Smooth muscle cell (in vitro differentiated cells): ENCODE measurements at regions not wholly inside any gene's neighbourhood (a gene's known extent, or its start where the extent isn't known, plus 50 kb on each side); places are given as distances from the start of the nearest gene placed in this dataset.

Experiments
- DNase-seq: peaks from one replicate; lab custom pipeline; 2025; ENCODE audit not compliant: unreplicated experiment; lab: John Stamatoyannopoulos, UW
- H2AFZ ChIP-seq: fragments of 200-600 bp; sonication (generic); 2 replicates; pipeline ENCODE4 v1.6.0; 2016; ENCODE audit warnings: antibody characterized with exemption, low read depth, mild to moderate bottlenecking
- H3F3A ChIP-seq: fragments of 200-600 bp; sonication (generic); 2 replicates; pipeline ENCODE4 v1.6.0; 2017; ENCODE audit warnings: antibody characterized with exemption, low read depth
- H3K27ac ChIP-seq: fragments of 200-600 bp; sonication (generic); 2 replicates; pipeline ENCODE4 v1.5.1; 2016; ENCODE audit warnings: low read depth, mild to moderate bottlenecking
- H3K27me3 ChIP-seq: fragments of 200-600 bp; sonication (generic); 2 replicates; pipeline ENCODE4 v1.6.1; 2016; ENCODE audit warnings: low read depth, mild to moderate bottlenecking
- H3K36me3 ChIP-seq: fragments of 200-600 bp; sonication (generic); 2 replicates; pipeline ENCODE4 v1.5.1; 2016; ENCODE audit warnings: low read depth
- H3K4me1 ChIP-seq: fragments of 200-600 bp; sonication (generic); 2 replicates; pipeline ENCODE4 v1.5.1; 2016; ENCODE audit warnings: low read depth
- H3K4me2 ChIP-seq: fragments of 200-600 bp; sonication (generic); 2 replicates; pipeline ENCODE4 v1.6.0; 2016; ENCODE audit warnings: mild to moderate bottlenecking
- H3K4me3 ChIP-seq: fragments of 200-600 bp; sonication (generic); 2 replicates; pipeline ENCODE4 v1.5.1; 2016; ENCODE audit warnings: mild to moderate bottlenecking
- H3K79me2 ChIP-seq: fragments of 200-600 bp; sonication (generic); 2 replicates; pipeline ENCODE4 v1.6.0; 2016; ENCODE audit warnings: low read depth, mild to moderate bottlenecking
- H3K9ac ChIP-seq: fragments of 200-600 bp; sonication (generic); 2 replicates; pipeline ENCODE4 v1.6.0; 2016; ENCODE audit warnings: low read depth
- H3K9me3 ChIP-seq: fragments of 200-600 bp; sonication (generic); replicated peaks from 2 replicates; pipeline ENCODE4 v1.5.1; 2016; ENCODE audit warnings: low read depth
- H4K20me1 ChIP-seq: fragments of 200-600 bp; sonication (generic); 2 replicates; pipeline ENCODE4 v1.6.0; 2016; ENCODE audit warnings: low read depth
- CTCF ChIP-seq: fragments of 200-600 bp; sonication (generic); IDR thresholded peaks from 2 replicates; pipeline ENCODE4 v1.5.1; 2017; ENCODE audit warnings: borderline replicate concordance, mild to moderate bottlenecking, antibody characterized with exemption; ENCODE audit not compliant: insufficient read depth, poor library complexity, severe bottlenecking
- WGBS: methylation state at CpG from one replicate; pipeline ENCODE4 v1.1.7; 2016; ENCODE audit warnings: low lambda C conversion rate; 5-methylcytosine and 5-hydroxymethylcytosine counted together

- no peak overlapping the region for H2AFZ ChIP-seq
- WGBS, result 86% methylated on average over 1 of the region's 1 CpG
- H4K20me1 ChIP-seq, result no peaks in the 10 kb centered on the region
- no peaks in the 10 kb centered on the region for H3K79me2 ChIP-seq
- no peaks in the 10 kb centered on the region for H3K4me1 ChIP-seq
- H3K36me3 ChIP-seq, result no peaks in the 10 kb centered on the region
- no peaks in the 10 kb centered on the region for H3K9me3 ChIP-seq
- H3K27ac ChIP-seq, result no peak overlapping the region
- DNase-seq, result no peak
- peaks cover 39% of the 10 kb centered on the region for H3K27me3 ChIP-seq
- TF ChIP-seq CTCF, result no peak
- no peaks in the 10 kb centered on the region for H3F3A ChIP-seq
- H3K4me3 ChIP-seq, result no peak overlapping the region
- H3K9ac ChIP-seq, result no peak overlapping the region
- H3K4me2 ChIP-seq, result no peak overlapping the region
Measured at GRCh38 chr1:47554901-47555300, 117.1 kb downstream of the FOXD2 start.

- no peak overlapping the region for H3K27ac ChIP-seq
- WGBS, result 75% methylated on average over 2 of the region's 2 CpGs
- H3K4me1 ChIP-seq, result no peaks in the 10 kb centered on the region
- no peaks in the 10 kb centered on the region for H3K79me2 ChIP-seq
- H2AFZ ChIP-seq, result no peak overlapping the region
- peaks cover 39% of the 10 kb centered on the region for H3K27me3 ChIP-seq
- no peaks in the 10 kb centered on the region for H4K20me1 ChIP-seq
- DNase-seq, result no peak
- no peaks in the 10 kb centered on the region for H3K9me3 ChIP-seq
- H3K4me3 ChIP-seq, result no peak overlapping the region
- H3K36me3 ChIP-seq, result no peaks in the 10 kb centered on the region
- H3F3A ChIP-seq, result no peaks in the 10 kb centered on the region
- TF ChIP-seq CTCF, result no peak
- H3K9ac ChIP-seq, result no peak overlapping the region
- H3K4me2 ChIP-seq, result no peak overlapping the region
Measured at GRCh38 chr1:47555306-47555705, 117.5 kb downstream of the FOXD2 start.

- no peak for TF ChIP-seq CTCF
- peaks cover 34% of the 10 kb centered on the region for H3K27me3 ChIP-seq
- H3K27ac ChIP-seq, result no peak overlapping the region
- H2AFZ ChIP-seq, result no peak overlapping the region
- H3K4me2 ChIP-seq, result no peak overlapping the region
- no peaks in the 10 kb centered on the region for H3K4me1 ChIP-seq
- no peaks in the 10 kb centered on the region for H3K36me3 ChIP-seq
- H3K9me3 ChIP-seq, result no peaks in the 10 kb centered on the region
- no peak for DNase-seq
- 83% methylated on average over 24 of the region's 24 CpGs for WGBS
- no peaks in the 10 kb centered on the region for H3F3A ChIP-seq
- no peak overlapping the region for H3K9ac ChIP-seq
- H3K4me3 ChIP-seq, result no peak overlapping the region
- no peaks in the 10 kb centered on the region for H4K20me1 ChIP-seq
- no peaks in the 10 kb centered on the region for H3K79me2 ChIP-seq
Measured at GRCh38 chr1:47555841-47556560, 118.2 kb downstream of the FOXD2 start.

GRCh38 chr1:47557066-47557465, 119.2 kb downstream of the FOXD2 start:
- WGBS, result 90% methylated on average over 4 of the region's 4 CpGs
- H3K4me3 ChIP-seq, result no peak overlapping the region
- no peak overlapping the region for H3K27ac ChIP-seq
- H2AFZ ChIP-seq, result no peak overlapping the region
- no peak overlapping the region for H3K9ac ChIP-seq
- H3K79me2 ChIP-seq, result no peaks in the 10 kb centered on the region
- H3K36me3 ChIP-seq, result no peaks in the 10 kb centered on the region
- H3K27me3 ChIP-seq, result peaks cover 34% of the 10 kb centered on the region
- H3F3A ChIP-seq, result no peaks in the 10 kb centered on the region
- no peaks in the 10 kb centered on the region for H3K4me1 ChIP-seq
- DNase-seq, result no peak
- H3K9me3 ChIP-seq, result no peaks in the 10 kb centered on the region
- no peak for TF ChIP-seq CTCF
- no peaks in the 10 kb centered on the region for H4K20me1 ChIP-seq
- no peak overlapping the region for H3K4me2 ChIP-seq
